Activated naive CD8-positive, alpha-beta T cell treated with anti-CD3 and anti-CD28 coated beads, Interleukin-2, amount 10 ng/mL, durations not matched to agents 7 days and 5 days (primary cell): ENCODE measurements at regions not wholly inside any gene's neighbourhood (a gene's known extent, or its start where the extent isn't known, plus 50 kb on each side); places are given as distances from the start of the nearest gene placed in this dataset.
"Not testable (repeated sequence)": the region's sequence is repeated elsewhere in the genome, so short reads cannot be mapped to it uniquely, and the experiment has no call there.

ENCODE experiments used
- ATAC-seq: fragments of 150-1000 bp; cut with Tn5 transposase; one replicate; pipeline ENCODE4 v1.10.0; 2021; ENCODE audit warnings: low read depth, moderate library complexity
- POLR2A ChIA-PET: fragments of 350-600 bp; sonication (Branson Sonifier 250); formaldehyde crosslinking; loops from one replicate; lab custom pipeline; 2021; ENCODE audit warnings: antibody characterized with exemption; lab: Charles Lee
- DNase-seq: peaks from one replicate; pipeline ENCODE4 v3.0.0; 2021
- H3K27ac Mint-ChIP-seq: one replicate; pipeline ENCODE4 v1.8.0; 2022; ENCODE audit warnings: mild to moderate bottlenecking, mixed read lengths
- H3K27me3 Mint-ChIP-seq: one replicate; pipeline ENCODE4 v1.8.0; 2022; ENCODE audit warnings: mild to moderate bottlenecking, moderate library complexity, mixed read lengths
- H3K36me3 Mint-ChIP-seq: one replicate; pipeline ENCODE4 v1.8.0; 2021; ENCODE audit warnings: mild to moderate bottlenecking, mixed read lengths
- H3K4me1 Mint-ChIP-seq: one replicate; pipeline ENCODE4 v1.8.0; 2021; ENCODE audit warnings: mixed read lengths
- H3K4me3 Mint-ChIP-seq: one replicate; pipeline ENCODE4 v1.8.0; 2022; ENCODE audit warnings: mild to moderate bottlenecking, moderate library complexity, mixed read lengths
- H3K9me3 Mint-ChIP-seq: one replicate; pipeline ENCODE4 v1.8.0; 2021; ENCODE audit warnings: mixed read lengths

DNA sequence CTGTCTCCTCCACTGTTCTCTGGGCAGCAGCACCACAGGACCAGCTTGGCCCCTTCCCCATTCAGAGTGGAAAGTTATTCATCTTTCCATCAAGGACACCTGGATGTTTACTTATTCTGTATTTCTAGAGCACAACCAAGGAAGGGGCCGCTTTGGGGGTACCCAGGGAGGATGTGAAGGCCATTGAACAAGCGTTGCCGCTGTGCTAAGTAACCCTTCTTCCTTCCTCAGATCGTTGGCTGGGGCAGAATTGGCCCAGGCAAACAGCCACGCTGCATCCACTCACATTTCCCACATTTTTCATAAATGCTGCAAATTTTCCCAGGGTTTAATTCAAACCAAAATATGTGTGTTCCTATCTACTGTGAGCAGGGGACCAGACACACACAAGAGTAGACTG is 76.2 kb upstream of the NPAS2 start:
- Mint-ChIP-seq H3K4me1 (peaks cover 9% of the 10 kb centered on the region), H3K4me3 (no peak overlapping the region), H3K36me3 (no peaks in the 10 kb centered on the region), H3K9me3 (no peaks in the 10 kb centered on the region), H3K27ac (no peak overlapping the region), H3K27me3 (peaks cover 6% of the 10 kb centered on the region)
- POLR2A ChIA-PET = no interaction called here
- DNase-seq (no peak), ATAC-seq (no peak)

DNA sequence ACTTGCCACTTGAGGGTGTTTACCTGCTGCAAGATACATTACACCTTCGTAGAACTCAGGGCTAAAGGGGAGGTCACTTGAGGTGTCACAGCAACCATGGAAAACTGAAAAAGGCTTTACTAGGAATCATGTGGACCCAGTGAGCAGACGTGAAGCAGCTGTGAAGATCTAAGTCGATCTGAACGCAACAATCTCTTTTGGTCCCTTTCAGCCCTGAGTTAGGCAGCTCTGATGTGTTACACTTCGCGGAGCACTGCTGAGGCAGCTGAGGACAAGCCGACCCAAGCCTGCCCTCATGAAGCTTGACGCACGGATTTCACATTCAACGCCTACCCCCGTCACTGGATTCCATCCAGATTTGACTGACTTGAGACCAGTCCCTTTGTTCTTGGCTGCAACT is 75.8 kb upstream of the NPAS2 start:
- POLR2A ChIA-PET = no interaction called here
- DNase-seq (no peak), ATAC-seq (no peak)
- Mint-ChIP-seq H3K36me3 (peaks cover 2% of the 10 kb centered on the region), H3K4me3 (no peak overlapping the region), H3K4me1 (peaks cover 9% of the 10 kb centered on the region), H3K27me3 (peaks cover 8% of the 10 kb centered on the region), H3K27ac (no peak overlapping the region), H3K9me3 (no peaks in the 10 kb centered on the region)

- Mint-ChIP-seq H3K36me3 (peaks cover 2% of the 10 kb centered on the region), H3K27ac (no peak overlapping the region), H3K27me3 (peaks cover 12% of the 10 kb centered on the region), H3K4me1 (peaks cover 9% of the 10 kb centered on the region), H3K9me3 (no peaks in the 10 kb centered on the region), H3K4me3 (no peak overlapping the region)
- DNase-seq (no peak), ATAC-seq (no peak)
- POLR2A ChIA-PET = no interaction called here
Observed at GRCh38 chr2:100744589-100744988, 75.3 kb upstream of the NPAS2 start.

GRCh38 chr2:100745604-100746003 is 74.3 kb upstream of the NPAS2 start:
- H3K27me3 Mint-ChIP-seq = peaks cover 18% of the 10 kb centered on the region
- no peak overlapping the region for H3K4me3 Mint-ChIP-seq
- DNase-seq = no peak
- no peak overlapping the region for H3K27ac Mint-ChIP-seq
- POLR2A ChIA-PET = no interaction called here
- H3K36me3 Mint-ChIP-seq = peaks cover 2% of the 10 kb centered on the region
- ATAC-seq = no peak
- H3K9me3 Mint-ChIP-seq = no peaks in the 10 kb centered on the region
- H3K4me1 Mint-ChIP-seq = peaks cover 9% of the 10 kb centered on the region

GRCh38 chr2:100747551-100747950 is 72.4 kb upstream of the NPAS2 start:
- Mint-ChIP-seq H3K9me3 (no peaks in the 10 kb centered on the region), H3K4me1 (peaks cover 12% of the 10 kb centered on the region), H3K4me3 (no peak overlapping the region), H3K27ac (no peak overlapping the region), H3K27me3 (peaks cover 26% of the 10 kb centered on the region), H3K36me3 (peaks cover 2% of the 10 kb centered on the region)
- POLR2A ChIA-PET = interaction anchor here (0.7 kb wide), 1 partner anchor 105 kb away, joined by 4 read pairs; no protein-coding TSS in a partner anchor
- DNase-seq = no peak
- no peak for ATAC-seq

- Mint-ChIP-seq H3K27me3 (peaks cover 26% of the 10 kb centered on the region), H3K9me3 (no peaks in the 10 kb centered on the region), H3K4me1 (peaks cover 12% of the 10 kb centered on the region), H3K36me3 (peaks cover 2% of the 10 kb centered on the region), H3K27ac (no peak overlapping the region), H3K4me3 (no peak overlapping the region)
- POLR2A ChIA-PET = no interaction called here
- DNase-seq (no peak), ATAC-seq (peak; percentile 63)
Observed at GRCh38 chr2:100747996-100748615, 71.8 kb upstream of the NPAS2 start.

DNA sequence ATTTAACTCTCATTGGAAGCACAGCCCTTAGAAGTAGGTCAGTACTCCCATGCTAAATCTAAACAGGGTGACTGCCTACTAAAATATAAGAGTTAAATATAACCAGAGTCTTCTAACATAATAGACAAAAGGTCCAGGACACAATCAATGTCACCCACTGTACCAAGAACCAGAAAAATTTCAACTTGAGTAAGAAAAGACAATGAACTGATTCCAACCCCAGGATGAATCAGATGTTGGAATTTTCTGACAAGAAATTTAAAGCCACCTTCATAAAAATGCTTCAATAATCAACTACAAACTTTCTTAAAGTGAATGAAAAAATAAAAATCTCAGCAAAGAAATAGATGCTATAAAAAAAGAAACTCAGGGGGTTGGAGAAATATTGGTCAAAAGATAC is 71.3 kb upstream of the NPAS2 start:
- Mint-ChIP-seq H3K36me3 (peaks cover 2% of the 10 kb centered on the region), H3K4me1 (peaks cover 12% of the 10 kb centered on the region), H3K27me3 (peaks cover 29% of the 10 kb centered on the region), H3K27ac (no peak overlapping the region), H3K9me3 (no peaks in the 10 kb centered on the region), H3K4me3 (no peak overlapping the region)
- POLR2A ChIA-PET = no interaction called here
- ATAC-seq (no peak), DNase-seq (no peak)

DNA sequence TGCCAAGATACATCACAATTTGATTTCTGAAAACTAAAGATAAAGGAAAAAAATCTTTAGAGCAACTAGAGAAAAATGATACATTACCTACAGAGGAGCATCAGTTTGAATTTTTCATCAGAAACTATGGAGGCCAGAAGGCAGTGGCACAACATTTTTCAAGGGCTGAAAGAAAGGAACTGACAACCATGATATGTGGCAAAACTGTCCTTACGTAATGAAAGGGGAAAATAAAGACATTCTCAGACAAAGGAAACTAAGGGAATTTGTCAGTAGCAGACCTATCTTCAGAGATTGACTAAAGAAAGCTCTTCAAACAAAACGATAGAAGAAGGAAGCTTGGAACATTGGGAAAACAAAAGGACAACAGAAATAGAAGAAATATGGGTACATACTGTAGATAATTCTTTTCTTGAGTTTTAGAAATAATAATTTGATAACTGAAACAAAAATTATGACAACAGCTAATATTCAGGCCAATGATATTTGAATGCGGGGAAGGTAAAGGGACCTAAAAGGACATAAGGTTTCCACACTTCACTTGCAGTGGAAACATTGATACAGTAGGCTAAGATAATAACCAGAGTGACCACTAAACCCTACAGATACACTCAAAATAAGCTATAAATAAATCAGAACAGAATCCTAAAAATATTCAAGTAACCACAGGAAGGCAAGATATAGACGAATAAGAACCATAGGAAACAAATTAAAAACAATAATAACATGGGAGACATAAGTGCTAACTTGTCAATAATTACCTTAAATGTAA is 70.0 kb upstream of the NPAS2 start:
- POLR2A ChIA-PET = no interaction called here
- peaks cover 12% of the 10 kb centered on the region for H3K4me1 Mint-ChIP-seq
- H3K27ac Mint-ChIP-seq = no peak overlapping the region
- peaks cover 2% of the 10 kb centered on the region for H3K36me3 Mint-ChIP-seq
- DNase-seq (no peak), ATAC-seq (no peak)
- H3K4me3 Mint-ChIP-seq = no peak overlapping the region
- H3K27me3 Mint-ChIP-seq = peaks cover 27% of the 10 kb centered on the region
- no peaks in the 10 kb centered on the region for H3K9me3 Mint-ChIP-seq

- POLR2A ChIA-PET, H3K27ac Mint-ChIP-seq, H3K36me3 Mint-ChIP-seq, ATAC-seq, H3K4me3 Mint-ChIP-seq, H3K9me3 Mint-ChIP-seq, DNase-seq: not testable (repeated sequence)
- H3K4me1 Mint-ChIP-seq = peaks cover 12% of the 10 kb centered on the region
- H3K27me3 Mint-ChIP-seq = peaks cover 30% of the 10 kb centered on the region
Observed at GRCh38 chr2:100751871-100752625, 67.9 kb upstream of the NPAS2 start.

- no peak for DNase-seq
- peaks cover 1% of the 10 kb centered on the region for H3K9me3 Mint-ChIP-seq
- H3K27me3 Mint-ChIP-seq = peaks cover 30% of the 10 kb centered on the region
- H3K4me1 Mint-ChIP-seq = peaks cover 11% of the 10 kb centered on the region
- no peak overlapping the region for H3K4me3 Mint-ChIP-seq
- peaks cover 2% of the 10 kb centered on the region for H3K36me3 Mint-ChIP-seq
- H3K27ac Mint-ChIP-seq = no peak overlapping the region
- no peak for ATAC-seq
- POLR2A ChIA-PET = no interaction called here
Observed at GRCh38 chr2:100752628-100753333, 67.2 kb upstream of the NPAS2 start.

DNA sequence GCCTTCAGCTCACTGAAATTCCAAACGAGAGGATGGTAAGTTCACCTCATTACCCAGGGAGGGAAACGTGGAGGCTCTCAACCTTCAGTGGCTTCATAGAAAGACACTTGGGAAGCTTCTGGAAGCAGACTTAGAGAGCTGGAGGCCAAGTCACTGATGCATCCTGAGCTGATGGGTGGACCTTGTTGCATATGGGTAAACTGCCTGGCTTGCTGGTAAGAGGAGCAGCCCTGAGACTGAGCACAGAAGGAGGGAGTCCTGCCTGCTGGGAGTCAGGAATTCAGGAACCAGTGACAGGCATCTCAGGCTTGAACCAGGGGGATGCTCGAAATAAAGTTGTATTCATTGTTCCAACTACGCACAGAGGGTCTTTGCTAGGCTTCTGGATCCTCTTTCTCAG is 66.5 kb upstream of the NPAS2 start:
- no peak overlapping the region for H3K27ac Mint-ChIP-seq
- peaks cover 27% of the 10 kb centered on the region for H3K27me3 Mint-ChIP-seq
- peaks cover 2% of the 10 kb centered on the region for H3K36me3 Mint-ChIP-seq
- peaks cover 6% of the 10 kb centered on the region for H3K4me1 Mint-ChIP-seq
- POLR2A ChIA-PET = no interaction called here
- ATAC-seq (no peak), DNase-seq (no peak)
- H3K9me3 Mint-ChIP-seq = peaks cover 1% of the 10 kb centered on the region
- H3K4me3 Mint-ChIP-seq = no peak overlapping the region

DNA sequence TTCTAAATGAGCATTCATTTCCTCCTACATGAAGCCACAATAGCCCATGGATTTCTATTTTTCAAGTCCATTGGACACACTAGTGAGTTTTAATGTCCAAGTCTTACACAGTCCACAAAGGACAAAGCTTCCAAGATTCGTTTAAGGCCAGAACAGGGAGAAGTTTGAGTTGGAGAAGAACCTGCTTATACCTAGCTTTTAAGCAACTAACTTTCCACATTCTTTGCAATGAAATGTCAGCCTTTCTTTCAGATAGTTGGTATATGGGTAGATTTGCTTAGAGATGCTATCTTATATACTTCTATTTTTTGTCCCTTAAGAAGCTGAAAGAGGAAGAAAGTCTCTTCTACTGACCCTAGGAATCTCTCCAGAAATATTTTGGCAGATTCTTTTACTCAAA is 66.1 kb upstream of the NPAS2 start:
- H3K4me3 Mint-ChIP-seq = no peak overlapping the region
- DNase-seq (no peak), ATAC-seq (no peak)
- peaks cover 26% of the 10 kb centered on the region for H3K27me3 Mint-ChIP-seq
- no peak overlapping the region for H3K27ac Mint-ChIP-seq
- H3K4me1 Mint-ChIP-seq = peaks cover 6% of the 10 kb centered on the region
- H3K36me3 Mint-ChIP-seq = peaks cover under 1% of the 10 kb centered on the region
- H3K9me3 Mint-ChIP-seq = peaks cover 1% of the 10 kb centered on the region
- POLR2A ChIA-PET = interaction anchor here (0.6 kb wide), 1 partner anchor 17 kb away, joined by 3 read pairs; no protein-coding TSS in a partner anchor

GRCh38 chr2:100754951-100755350 is 65.0 kb upstream of the NPAS2 start:
- Mint-ChIP-seq H3K4me3 (no peak overlapping the region), H3K27me3 (peaks cover 17% of the 10 kb centered on the region), H3K4me1 (peaks cover 6% of the 10 kb centered on the region), H3K36me3 (no peaks in the 10 kb centered on the region), H3K9me3 (peaks cover 1% of the 10 kb centered on the region), H3K27ac (no peak overlapping the region)
- ATAC-seq (no peak), DNase-seq (no peak)
- POLR2A ChIA-PET = no interaction called here
